ENCODE measurements at regions not wholly inside any gene's neighbourhood (a gene's known extent, or its start where the extent isn't known, plus 50 kb on each side); places are given as distances from the start of the nearest gene placed in this dataset.

DNA sequence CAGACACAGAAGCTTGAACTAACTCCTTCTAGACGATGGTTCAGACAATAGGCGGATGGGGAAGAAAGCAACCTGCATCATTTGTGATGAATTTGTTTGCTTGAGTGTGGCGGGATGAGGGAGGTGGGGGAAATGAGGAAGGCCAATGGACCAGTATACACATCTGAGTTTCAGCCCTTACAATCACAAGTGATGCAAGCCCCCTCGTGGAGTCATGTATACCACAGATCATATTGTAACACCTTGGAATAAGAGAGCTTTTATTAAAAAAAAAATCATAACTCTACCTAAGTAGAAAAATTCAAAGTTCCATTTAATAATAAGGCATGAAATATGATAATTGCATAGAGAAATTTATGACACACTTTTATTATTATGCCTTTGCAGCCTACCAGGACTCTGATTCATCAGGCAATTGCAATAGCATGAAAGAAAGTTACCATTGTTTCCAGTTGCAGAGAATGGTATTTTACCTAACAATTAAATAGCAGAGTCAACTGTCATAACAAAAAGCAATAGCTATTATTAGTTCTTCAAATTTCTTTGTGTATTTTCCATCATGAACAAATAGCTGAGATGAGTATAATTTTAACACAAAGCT, 230.2 kb upstream of the AKR1E2 start:
- Histone ChIP-seq H4K20me1 (ENCODE audit: control insufficient read depth, insufficient read depth, low read depth, low read length) (no peaks in the 10 kb centered on the region), H3K9me3 (ENCODE audit: control insufficient read depth, insufficient read depth, low read length) (no peaks in the 10 kb centered on the region), H3K4me2 (ENCODE audit: low read length) (no peak overlapping the region), H3K4me1 (ENCODE audit: control insufficient read depth, low read length) (no peaks in the 10 kb centered on the region), H3K79me2 (ENCODE audit: control insufficient read depth, low read length) (no peaks in the 10 kb centered on the region), H3K4me3 (ENCODE audit: low read length) (no peak overlapping the region), H3K27me3 (ENCODE audit: control insufficient read depth, low read length) (no peaks in the 10 kb centered on the region), H3K9me2 (replicated peaks; ENCODE audit: control insufficient read depth, low read length) (no peaks in the 10 kb centered on the region), H3K36me3 (ENCODE audit: control insufficient read depth, low read length) (no peaks in the 10 kb centered on the region), H3K27ac (ENCODE audit: low read depth, low read length) (no peak overlapping the region), H3F3A (ENCODE audit: control insufficient read depth, insufficient read depth) (no peaks in the 10 kb centered on the region)
- no peak for TF ChIP-seq EZH2phosphoT487 (IDR thresholded peaks at IDR 0.05; ENCODE audit: borderline replicate concordance, low read length)
- TF ChIP-seq, protein P1, sequence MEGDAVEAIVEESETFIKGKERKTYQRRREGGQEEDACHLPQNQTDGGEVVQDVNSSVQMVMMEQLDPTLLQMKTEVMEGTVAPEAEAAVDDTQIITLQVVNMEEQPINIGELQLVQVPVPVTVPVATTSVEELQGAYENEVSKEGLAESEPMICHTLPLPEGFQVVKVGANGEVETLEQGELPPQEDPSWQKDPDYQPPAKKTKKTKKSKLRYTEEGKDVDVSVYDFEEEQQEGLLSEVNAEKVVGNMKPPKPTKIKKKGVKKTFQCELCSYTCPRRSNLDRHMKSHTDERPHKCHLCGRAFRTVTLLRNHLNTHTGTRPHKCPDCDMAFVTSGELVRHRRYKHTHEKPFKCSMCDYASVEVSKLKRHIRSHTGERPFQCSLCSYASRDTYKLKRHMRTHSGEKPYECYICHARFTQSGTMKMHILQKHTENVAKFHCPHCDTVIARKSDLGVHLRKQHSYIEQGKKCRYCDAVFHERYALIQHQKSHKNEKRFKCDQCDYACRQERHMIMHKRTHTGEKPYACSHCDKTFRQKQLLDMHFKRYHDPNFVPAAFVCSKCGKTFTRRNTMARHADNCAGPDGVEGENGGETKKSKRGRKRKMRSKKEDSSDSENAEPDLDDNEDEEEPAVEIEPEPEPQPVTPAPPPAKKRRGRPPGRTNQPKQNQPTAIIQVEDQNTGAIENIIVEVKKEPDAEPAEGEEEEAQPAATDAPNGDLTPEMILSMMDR (IDR thresholded peaks at IDR 0.05; ENCODE audit: low read depth, low read length, poor library complexity, severe bottlenecking), result no peak

DNA sequence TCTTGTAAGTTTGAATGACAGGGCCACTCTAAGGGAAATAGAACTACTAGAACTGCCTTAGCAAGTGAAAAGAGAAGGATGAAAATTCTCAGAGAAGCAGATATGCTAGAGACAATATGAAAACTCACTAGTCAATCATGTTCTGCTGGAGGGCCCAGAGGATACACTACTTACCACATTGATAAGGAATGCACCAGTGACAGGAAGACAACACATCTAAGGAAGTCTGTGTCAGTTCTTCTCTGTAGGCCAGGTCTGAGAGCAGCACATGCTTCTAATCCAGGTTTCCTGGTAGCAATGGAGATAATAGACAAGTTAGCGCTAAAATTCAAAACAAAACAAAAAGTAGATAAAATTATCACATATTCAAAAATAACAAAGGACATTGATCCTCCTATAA, 235.2 kb upstream of the AKR1E2 start:
- H3K4me3 ChIP-seq (ENCODE audit: low read length), result no peak overlapping the region
- no peak for TF ChIP-seq EZH2phosphoT487 (IDR thresholded peaks at IDR 0.05; ENCODE audit: borderline replicate concordance, low read length)
- TF ChIP-seq, protein P1 (IDR thresholded peaks at IDR 0.05; ENCODE audit: low read depth, low read length, poor library complexity, severe bottlenecking), result no peak
- no peaks in the 10 kb centered on the region for H3K27me3 ChIP-seq (ENCODE audit: control insufficient read depth, low read length)

DNA sequence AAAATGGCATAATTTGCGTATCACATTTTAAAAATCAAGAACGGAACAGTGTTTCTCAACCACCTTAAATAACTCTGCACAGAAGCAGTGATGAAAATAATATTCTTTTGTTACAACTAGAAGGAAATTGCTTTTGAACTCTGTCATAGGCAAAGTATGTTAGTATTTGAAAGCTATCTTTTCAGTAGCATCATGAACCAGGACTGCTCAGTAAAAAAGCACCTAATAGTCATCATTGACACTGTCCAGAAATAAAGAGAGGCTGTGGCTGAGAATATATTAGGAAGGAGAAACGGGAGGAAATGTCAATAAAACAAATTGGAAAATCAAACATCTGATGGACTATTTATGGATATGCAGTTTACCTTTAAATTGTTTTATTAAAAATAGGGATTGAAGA, 237.2 kb upstream of the AKR1E2 start:
- Histone ChIP-seq H3K9me2 (replicated peaks; ENCODE audit: control insufficient read depth, low read length) (no peaks in the 10 kb centered on the region), H3K4me2 (ENCODE audit: low read length) (no peak overlapping the region), H3K36me3 (ENCODE audit: control insufficient read depth, low read length) (no peaks in the 10 kb centered on the region), H3K9me3 (ENCODE audit: control insufficient read depth, insufficient read depth, low read length) (no peaks in the 10 kb centered on the region), H4K20me1 (ENCODE audit: control insufficient read depth, insufficient read depth, low read depth, low read length) (no peaks in the 10 kb centered on the region), H3K4me1 (ENCODE audit: control insufficient read depth, low read length) (no peaks in the 10 kb centered on the region), H3K27me3 (ENCODE audit: control insufficient read depth, low read length) (no peaks in the 10 kb centered on the region), H3K4me3 (ENCODE audit: low read length) (no peak overlapping the region), H3K79me2 (ENCODE audit: control insufficient read depth, low read length) (no peaks in the 10 kb centered on the region), H3F3A (ENCODE audit: control insufficient read depth, insufficient read depth) (no peaks in the 10 kb centered on the region), H3K27ac (ENCODE audit: low read depth, low read length) (no peak overlapping the region)
- TF ChIP-seq EZH2phosphoT487 (IDR thresholded peaks at IDR 0.05; ENCODE audit: borderline replicate concordance, low read length), result no peak
- TF ChIP-seq, protein P1 (IDR thresholded peaks at IDR 0.05; ENCODE audit: low read depth, low read length, poor library complexity, severe bottlenecking), result no peak

More for the DNA sequence above, 235.2 kb upstream of the AKR1E2 start:
- no peak overlapping the region for H3K27ac ChIP-seq (ENCODE audit: low read depth, low read length)
- H3K79me2 ChIP-seq (ENCODE audit: control insufficient read depth, low read length), result no peaks in the 10 kb centered on the region
- no peak overlapping the region for H3K4me2 ChIP-seq (ENCODE audit: low read length)
- H3K9me3 ChIP-seq (ENCODE audit: control insufficient read depth, insufficient read depth, low read length), result no peaks in the 10 kb centered on the region
- H3F3A ChIP-seq (ENCODE audit: control insufficient read depth, insufficient read depth), result no peaks in the 10 kb centered on the region
- H3K9me2 ChIP-seq (replicated peaks; ENCODE audit: control insufficient read depth, low read length), result no peaks in the 10 kb centered on the region
- H4K20me1 ChIP-seq (ENCODE audit: control insufficient read depth, insufficient read depth, low read depth, low read length), result no peaks in the 10 kb centered on the region
- H3K4me1 ChIP-seq (ENCODE audit: control insufficient read depth, low read length), result no peaks in the 10 kb centered on the region
- H3K36me3 ChIP-seq (ENCODE audit: control insufficient read depth, low read length), result no peaks in the 10 kb centered on the region
